Psoas muscle (tissue), 7 donors: ENCODE measurements at regions not wholly inside any gene's neighbourhood (a gene's known extent, or its start where the extent isn't known, plus 50 kb on each side); places are given as distances from the start of the nearest gene placed in this dataset.

Experiments
- ATAC-seq, 4 donors: fragments of 200-7000 bp; cut with Tn5 transposase; one replicate each; pipeline ENCODE4 v1.9.1; 2020; ENCODE audit warnings: moderate library complexity in 3 of 4, mild to moderate bottlenecking in 2 of 4
- DNase-seq, 2 donors: peaks; one replicate each; pipeline ENCODE4 v3.0.0-alpha.2; 2020
- H3K27ac ChIP-seq: fragments of 200-600 bp; one replicate; pipeline ENCODE4 v1.8.0; 2022
- H3K27me3 ChIP-seq, 3 donors: fragments of 200-600 bp in 1 of 3; one replicate each; pipeline versions ENCODE4 v1.6.1 to v1.8.0; 2013 to 2022; ENCODE audit warnings: low read length in 2 of 3, mild to moderate bottlenecking in 2 of 3, moderate library complexity in 1 of 3; ENCODE audit not compliant: insufficient read depth in 3 of 3
- H3K36me3 ChIP-seq, 2 donors: fragments of 200-600 bp in 1 of 2; one replicate each; pipeline versions ENCODE4 v1.6.1 to v1.8.0; 2013 to 2022; ENCODE audit warnings: low read depth in 1 of 2, mild to moderate bottlenecking in 1 of 2, moderate library complexity in 1 of 2; ENCODE audit not compliant: insufficient read depth in 1 of 2
- H3K4me1 ChIP-seq: fragments of 200-600 bp; one replicate; pipeline ENCODE4 v1.8.0; 2022
- H3K4me3 ChIP-seq: fragments of 200-600 bp; one replicate; pipeline ENCODE4 v1.8.0; 2022; ENCODE audit warnings: mild to moderate bottlenecking
- H3K9me3 ChIP-seq: fragments of 200-600 bp; one replicate; pipeline ENCODE4 v1.8.0; 2022
- CTCF ChIP-seq: fragments of 200-600 bp; IDR thresholded peaks from one replicate; pipeline ENCODE4 v1.8.0; 2022; ENCODE audit warnings: antibody characterized with exemption
- WGBS, 3 donors: extraction: QIAGEN DNeasy Blood & Tissue Kit; methylation state at CpG; one replicate each; pipeline versions ENCODE4 v1.1.6 to v1.1.7; 2013; 5-methylcytosine and 5-hydroxymethylcytosine counted together
- intact Hi-C, 2 donors: fragments of 100-400 bp; cut with DNase I; formaldehyde crosslinking; loops; one replicate each; pipeline versions ENCODE4 v1.11.0 to v1.14.2; 2022
- donor health status: healthy with polysubstance abuse.
- donor health status: DM: no; HTN: no; CAD: no; lungs with moderate emphysema.
- donor health status: Bipolar disorder and iron deficiency.
- donor health status: healthy.
- donor health status: DM: yes; HTN: yes; CAD: no.
- donor health status: DM: no; HTN: no; CAD: no.
- donor health status: DM: yes; HTN: yes; CAD: no.

GRCh38 chr6:134508862-134509498 lies 191.1 kb upstream of the SGK1 start:
- Histone ChIP-seq H3K9me3 (no peaks in the 10 kb centered on the region), H3K27ac (no peak overlapping the region), H3K4me1 (no peaks in the 10 kb centered on the region), H3K4me3 (no peak overlapping the region), H3K36me3 (no peaks in the 10 kb centered on the region), H3K27me3 (peaks cover 0 to 2% (median 0%) of the 10 kb centered on the region in 3 donors)
- intact Hi-C loops, result no loop called here
- no peak for TF ChIP-seq CTCF
- no peak for DNase-seq
- ATAC-seq, result no peak
- WGBS, 3 donors, result 94 to 95% (median 95%) methylated on average over 7 of the region's 7 CpGs

DNA sequence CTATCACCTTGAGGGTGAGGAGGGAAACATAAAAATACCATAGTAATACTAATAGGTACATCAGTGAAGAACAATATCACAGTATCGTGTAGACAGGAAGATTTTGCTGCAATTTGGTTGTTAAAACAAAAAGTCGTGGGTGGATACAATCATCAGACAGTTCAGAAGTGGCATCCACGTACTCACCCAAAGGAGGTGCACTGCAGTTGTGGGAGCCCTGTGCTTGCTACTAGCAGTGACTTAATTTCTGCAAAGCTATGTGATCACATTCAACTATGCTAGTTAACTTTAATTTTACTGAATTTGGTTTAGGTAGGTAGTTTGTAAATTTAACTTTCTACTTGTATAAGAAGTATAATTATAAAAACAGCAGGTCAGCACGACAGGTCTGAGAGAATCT lies 188.2 kb upstream of the SGK1 start:
- Histone ChIP-seq H3K36me3 (no peaks in the 10 kb centered on the region), H3K4me3 (no peak overlapping the region), H3K4me1 (peaks cover 4% of the 10 kb centered on the region), H3K9me3 (no peaks in the 10 kb centered on the region), H3K27ac (no peak overlapping the region), H3K27me3 (peaks cover 0 to 2% (median 0%) of the 10 kb centered on the region in 3 donors)
- WGBS, 3 donors, result 92 to 95% (median 94%) methylated on average over 4 of the region's 4 CpGs
- DNase-seq (no peak), ATAC-seq (no peak)
- intact Hi-C loops, result no loop called here
- TF ChIP-seq CTCF, result no peak

DNA sequence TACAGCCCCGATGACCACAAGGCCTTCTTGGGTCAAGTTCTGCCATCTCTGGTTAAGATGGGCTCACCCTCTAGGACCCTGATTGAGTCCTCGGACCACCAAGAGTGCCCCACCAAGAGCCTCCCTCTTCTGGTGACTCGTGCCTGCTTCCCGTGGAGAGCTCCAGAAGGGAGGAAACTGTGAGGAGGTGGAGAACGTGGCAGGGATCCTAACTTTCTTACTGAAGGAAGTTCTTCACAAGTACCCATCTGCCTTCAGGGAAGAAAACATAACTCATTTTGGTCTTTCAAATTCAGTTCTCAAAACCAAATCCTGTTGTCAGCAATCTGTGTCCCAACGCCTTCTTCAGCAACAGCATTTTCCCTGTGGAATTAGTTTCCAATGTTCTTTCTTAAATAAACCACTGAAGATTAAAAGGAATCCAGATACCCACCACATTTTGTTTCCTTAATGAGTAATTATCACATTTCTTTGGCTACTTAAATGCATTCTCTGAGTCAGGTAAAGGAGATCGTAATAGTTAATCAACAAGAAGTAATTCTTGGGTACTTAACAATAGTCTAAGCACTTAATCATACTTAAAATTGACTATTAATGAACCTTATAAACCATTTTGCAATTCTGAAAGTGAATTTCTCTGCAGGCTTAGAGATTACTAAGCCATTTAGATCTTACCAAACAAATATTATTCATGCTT lies 185.8 kb upstream of the SGK1 start:
- Histone ChIP-seq H3K36me3 (no peaks in the 10 kb centered on the region), H3K4me1 (peaks cover 4% of the 10 kb centered on the region), H3K4me3 (no peak overlapping the region), H3K27me3 (peaks cover 0 to 2% (median 0%) of the 10 kb centered on the region in 3 donors), H3K27ac (no peak overlapping the region), H3K9me3 (no peaks in the 10 kb centered on the region)
- DNase-seq (no peak), ATAC-seq (peak in 1 of 4 donors; percentile 27)
- intact Hi-C loops, result no loop called here
- 79 to 86% (median 79%) methylated on average over 7 of the region's 7 CpGs for WGBS, 3 donors
- no peak for TF ChIP-seq CTCF

- Histone ChIP-seq H3K9me3 (no peaks in the 10 kb centered on the region), H3K27me3 (peaks cover 0 to 2% (median 0%) of the 10 kb centered on the region in 3 donors), H3K36me3 (no peaks in the 10 kb centered on the region), H3K4me3 (no peak overlapping the region), H3K27ac (no peak overlapping the region), H3K4me1 (peaks cover 4% of the 10 kb centered on the region)
- intact Hi-C loops, result no loop called here
- peak in 3 of 4 donors; percentile 27 to 72 (median 70) for ATAC-seq
- TF ChIP-seq CTCF, result no peak
- DNase-seq, result no peak
- WGBS, 3 donors, result 40 to 62% (median 43%) methylated on average over 12 of the region's 12 CpGs
Measured at GRCh38 chr6:134502614-134503549, 185.0 kb upstream of the SGK1 start.
